ENCODE measurements at regions not wholly inside any gene's neighbourhood (a gene's known extent, or its start where the extent isn't known, plus 50 kb on each side); places are given as distances from the start of the nearest gene placed in this dataset.
A peak's percentile ranks its signal among the peaks of the same experiment; 100 is the strongest.
"Not testable (repeated sequence)": the region's sequence is repeated elsewhere in the genome, so short reads cannot be mapped to it uniquely, and the experiment has no call there.

- DNase-seq, result no peak
Measured at GRCh38 chr12:127014079-127014478, 1252.9 kb upstream of the TMEM132C start.

GRCh38 chr12:127024791-127025190, 1242.2 kb upstream of the TMEM132C start:
- DNase-seq, result no peak

GRCh38 chr12:127025545-127025944, 1241.4 kb upstream of the TMEM132C start:
- DNase-seq, result peak; percentile 11

GRCh38 chr12:127035011-127035879, 1231.7 kb upstream of the TMEM132C start:
- DNase-seq, result no peak

GRCh38 chr12:127038152-127038551, 1228.8 kb upstream of the TMEM132C start:
- DNase-seq, result no peak

- no peak for DNase-seq
Measured at GRCh38 chr12:127038761-127039160, 1228.2 kb upstream of the TMEM132C start.

GRCh38 chr12:127041985-127042625, 1224.9 kb upstream of the TMEM132C start:
- DNase-seq, result peak; percentile 50

- no peak for DNase-seq
Measured at GRCh38 chr12:127043731-127044130, 1223.2 kb upstream of the TMEM132C start.

- DNase-seq, result no peak
Measured at GRCh38 chr12:127044836-127045235, 1222.1 kb upstream of the TMEM132C start.

GRCh38 chr12:127046467-127046866, 1220.5 kb upstream of the TMEM132C start:
- DNase-seq, result no peak

GRCh38 chr12:127048057-127048456, 1218.9 kb upstream of the TMEM132C start:
- DNase-seq, result no peak

GRCh38 chr12:127048525-127048924, 1218.4 kb upstream of the TMEM132C start:
- DNase-seq, result not testable (repeated sequence)

GRCh38 chr12:127051139-127051538, 1215.8 kb upstream of the TMEM132C start:
- no peak for DNase-seq

GRCh38 chr12:127052511-127053232, 1214.3 kb upstream of the TMEM132C start:
- DNase-seq, result no peak

GRCh38 chr12:127054531-127054930, 1212.4 kb upstream of the TMEM132C start:
- DNase-seq, result no peak

GRCh38 chr12:127060310-127060847, 1206.6 kb upstream of the TMEM132C start:
- DNase-seq, result no peak

GRCh38 chr12:127060933-127061332, 1206.0 kb upstream of the TMEM132C start:
- DNase-seq, result no peak

- no peak for DNase-seq
Measured at GRCh38 chr12:127063339-127064072, 1203.5 kb upstream of the TMEM132C start.

GRCh38 chr12:127064207-127064606, 1202.8 kb upstream of the TMEM132C start:
- DNase-seq, result no peak

- no peak for DNase-seq
Measured at GRCh38 chr12:127065595-127065994, 1201.4 kb upstream of the TMEM132C start.

- no peak for DNase-seq
Measured at GRCh38 chr12:127070515-127071157, 1196.3 kb upstream of the TMEM132C start.

GRCh38 chr12:127074161-127074560, 1192.8 kb upstream of the TMEM132C start:
- DNase-seq, result no peak

All from hematopoietic multipotent progenitor cell treated with erythropoietin and hydrocortisone succinate and interleukin-3 and kit ligand, for 4 days (in vitro differentiated cells).